ENCODE measurements at regions not wholly inside any gene's neighbourhood (a gene's known extent, or its start where the extent isn't known, plus 50 kb on each side); places are given as distances from the start of the nearest gene placed in this dataset.

DNA sequence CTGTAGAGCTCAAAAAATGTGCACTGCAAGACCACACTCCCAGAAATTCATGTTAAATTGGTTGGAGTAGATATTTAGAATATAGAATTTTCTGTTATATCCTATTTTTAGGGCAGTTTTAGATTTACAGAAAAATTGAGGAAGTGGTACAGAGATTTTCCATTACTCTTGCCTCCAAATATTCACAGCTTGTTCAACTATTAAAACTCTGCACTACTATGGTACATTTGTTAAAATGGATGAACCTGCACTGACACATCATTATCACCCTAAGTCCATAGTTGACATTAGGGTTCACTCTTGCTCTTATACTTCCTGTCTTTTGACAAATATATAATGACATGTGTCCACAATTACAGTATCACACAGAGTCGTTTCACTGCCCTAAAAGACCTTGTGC, 1724.5 kb downstream of the C4orf33 start:
- BruUV-seq (replicated peaks) = no TSS peak
- no peak for DNase-seq
- H3K4me3 Mint-ChIP-seq (ENCODE audit: unreplicated experiment) = no peak overlapping the region
- H3K4me1 Mint-ChIP-seq (ENCODE audit: low read depth, unreplicated experiment) = no peaks in the 10 kb centered on the region
- no peaks in the 10 kb centered on the region for H3K36me3 ChIP-seq (ENCODE audit: control insufficient read depth, insufficient read depth, low read length)
- TF ChIP-seq, protein P1, sequence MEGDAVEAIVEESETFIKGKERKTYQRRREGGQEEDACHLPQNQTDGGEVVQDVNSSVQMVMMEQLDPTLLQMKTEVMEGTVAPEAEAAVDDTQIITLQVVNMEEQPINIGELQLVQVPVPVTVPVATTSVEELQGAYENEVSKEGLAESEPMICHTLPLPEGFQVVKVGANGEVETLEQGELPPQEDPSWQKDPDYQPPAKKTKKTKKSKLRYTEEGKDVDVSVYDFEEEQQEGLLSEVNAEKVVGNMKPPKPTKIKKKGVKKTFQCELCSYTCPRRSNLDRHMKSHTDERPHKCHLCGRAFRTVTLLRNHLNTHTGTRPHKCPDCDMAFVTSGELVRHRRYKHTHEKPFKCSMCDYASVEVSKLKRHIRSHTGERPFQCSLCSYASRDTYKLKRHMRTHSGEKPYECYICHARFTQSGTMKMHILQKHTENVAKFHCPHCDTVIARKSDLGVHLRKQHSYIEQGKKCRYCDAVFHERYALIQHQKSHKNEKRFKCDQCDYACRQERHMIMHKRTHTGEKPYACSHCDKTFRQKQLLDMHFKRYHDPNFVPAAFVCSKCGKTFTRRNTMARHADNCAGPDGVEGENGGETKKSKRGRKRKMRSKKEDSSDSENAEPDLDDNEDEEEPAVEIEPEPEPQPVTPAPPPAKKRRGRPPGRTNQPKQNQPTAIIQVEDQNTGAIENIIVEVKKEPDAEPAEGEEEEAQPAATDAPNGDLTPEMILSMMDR (IDR thresholded peaks at IDR 0.05; ENCODE audit: insufficient read depth in 1 of 2, low read depth in 1 of 2, low read length in 1 of 2, severe bottlenecking in 1 of 2, unreplicated experiment in 1 of 2) = no peak
- intact Hi-C loops (cut with micrococcal nuclease; ENCODE audit: unreplicated experiment) = no loop called here
- H3K27me3 ChIP-seq (replicated peaks; ENCODE audit: control insufficient read depth, insufficient read depth, low read length) = no peaks in the 10 kb centered on the region
- H3K4me3 ChIP-seq (ENCODE audit: low read depth, low read length) = no peak overlapping the region
- no peaks in the 10 kb centered on the region for H3K9me3 Mint-ChIP-seq (ENCODE audit: unreplicated experiment)
- peaks cover 4% of the 10 kb centered on the region for H3K27me3 Mint-ChIP-seq (ENCODE audit: insufficient read depth, unreplicated experiment)
- no peak overlapping the region for H3K27ac Mint-ChIP-seq (ENCODE audit: unreplicated experiment)
- H3K4me1 ChIP-seq = no peaks in the 10 kb centered on the region
- no peaks in the 10 kb centered on the region for H3K36me3 Mint-ChIP-seq (ENCODE audit: insufficient read depth, unreplicated experiment)
- CTCF ChIA-PET = no interaction called here
- POLR2A ChIA-PET = no interaction called here
- no peaks in the 10 kb centered on the region for H3K9me3 ChIP-seq

- H3K9me3 Mint-ChIP-seq (ENCODE audit: unreplicated experiment) = no peaks in the 10 kb centered on the region
- ChIA-PET POLR2A (no interaction called here), CTCF (no interaction called here)
- no peak for DNase-seq
- H3K36me3 ChIP-seq (ENCODE audit: control insufficient read depth, insufficient read depth, low read length) = no peaks in the 10 kb centered on the region
- H3K4me1 ChIP-seq = no peaks in the 10 kb centered on the region
- no TSS peak for BruUV-seq (replicated peaks)
- H3K36me3 Mint-ChIP-seq (ENCODE audit: insufficient read depth, unreplicated experiment) = no peaks in the 10 kb centered on the region
- no peaks in the 10 kb centered on the region for H3K9me3 ChIP-seq
- no peaks in the 10 kb centered on the region for H3K27me3 ChIP-seq (replicated peaks; ENCODE audit: control insufficient read depth, insufficient read depth, low read length)
- TF ChIP-seq, protein P1 (IDR thresholded peaks at IDR 0.05; ENCODE audit: insufficient read depth in 1 of 2, low read depth in 1 of 2, low read length in 1 of 2, severe bottlenecking in 1 of 2, unreplicated experiment in 1 of 2) = no peak
- H3K27me3 Mint-ChIP-seq (ENCODE audit: insufficient read depth, unreplicated experiment) = peaks cover 6% of the 10 kb centered on the region
- no peak overlapping the region for H3K4me3 ChIP-seq (ENCODE audit: low read depth, low read length)
- intact Hi-C loops (cut with micrococcal nuclease; ENCODE audit: unreplicated experiment) = no loop called here
- H3K4me3 Mint-ChIP-seq (ENCODE audit: unreplicated experiment) = no peak overlapping the region
- no peaks in the 10 kb centered on the region for H3K4me1 Mint-ChIP-seq (ENCODE audit: low read depth, unreplicated experiment)
- H3K27ac Mint-ChIP-seq (ENCODE audit: unreplicated experiment) = no peak overlapping the region
These were observed 1729.3 kb downstream of the C4orf33 start for GRCh38 chr4:130825284-130825683.

DNA sequence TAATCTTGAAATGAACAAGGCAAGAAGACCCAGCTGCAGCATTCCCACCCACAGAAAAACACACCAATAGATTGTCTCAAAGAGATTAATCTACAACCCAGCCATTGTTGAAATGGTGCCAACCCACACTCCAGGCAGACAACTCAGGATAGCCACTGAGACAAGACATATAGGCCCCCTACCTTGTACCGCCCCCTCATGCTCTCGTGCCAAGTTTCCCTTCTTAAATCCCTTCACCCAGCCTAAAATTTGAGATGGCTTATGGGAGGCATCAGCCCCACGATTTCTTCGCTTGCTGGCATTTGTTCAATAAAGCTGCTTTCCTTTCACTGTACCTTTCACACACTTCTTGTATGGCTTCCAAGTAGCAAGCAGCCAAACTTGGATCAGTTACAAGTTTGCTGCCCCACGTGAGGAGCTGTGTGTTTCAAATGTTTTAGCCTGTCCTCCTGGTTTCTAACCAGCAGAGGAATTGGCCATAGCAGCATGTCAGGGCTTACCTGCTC, 1754.1 kb downstream of the C4orf33 start:
- Mint-ChIP-seq H3K4me1 (ENCODE audit: low read depth, unreplicated experiment) (no peaks in the 10 kb centered on the region), H3K27ac (ENCODE audit: unreplicated experiment) (no peak overlapping the region), H3K36me3 (ENCODE audit: insufficient read depth, unreplicated experiment) (no peaks in the 10 kb centered on the region), H3K9me3 (ENCODE audit: unreplicated experiment) (no peaks in the 10 kb centered on the region), H3K4me3 (ENCODE audit: unreplicated experiment) (no peak overlapping the region), H3K27me3 (ENCODE audit: insufficient read depth, unreplicated experiment) (no peaks in the 10 kb centered on the region)
- no TSS peak for BruUV-seq (replicated peaks)
- POLR2A ChIA-PET = no interaction called here
- TF ChIP-seq, protein P1 (IDR thresholded peaks at IDR 0.05; ENCODE audit: insufficient read depth in 1 of 2, low read depth in 1 of 2, low read length in 1 of 2, severe bottlenecking in 1 of 2, unreplicated experiment in 1 of 2) = no peak
- H3K4me1 ChIP-seq = no peaks in the 10 kb centered on the region
- H3K27me3 ChIP-seq (replicated peaks; ENCODE audit: control insufficient read depth, insufficient read depth, low read length) = no peaks in the 10 kb centered on the region
- no peak overlapping the region for H3K4me3 ChIP-seq (ENCODE audit: low read depth, low read length)
- no peaks in the 10 kb centered on the region for H3K9me3 ChIP-seq
- intact Hi-C loops (cut with micrococcal nuclease; ENCODE audit: unreplicated experiment) = no loop called here
- DNase-seq = no peak
- CTCF ChIA-PET = no interaction called here
- H3K36me3 ChIP-seq (ENCODE audit: control insufficient read depth, insufficient read depth, low read length) = no peaks in the 10 kb centered on the region

Measured in Caco-2 (cell line).